22Rv1 (cell line): ENCODE measurements at regions not wholly inside any gene's neighbourhood (a gene's known extent, or its start where the extent isn't known, plus 50 kb on each side); places are given as distances from the start of the nearest gene placed in this dataset.

Source experiments
- ZFX ChIP-seq: fragments of 450-650 bp; IDR thresholded peaks from 2 replicates; pipeline ENCODE4 v1.6.1; 2017; ENCODE audit warnings: antibody characterized with exemption, borderline replicate concordance
- TF ChIP-seq, protein P1 (sequence below): fragments of 450-650 bp; IDR thresholded peaks from 2 replicates; pipeline ENCODE4 v1.5.1; 2017; ENCODE audit warnings: mild to moderate bottlenecking

DNA sequence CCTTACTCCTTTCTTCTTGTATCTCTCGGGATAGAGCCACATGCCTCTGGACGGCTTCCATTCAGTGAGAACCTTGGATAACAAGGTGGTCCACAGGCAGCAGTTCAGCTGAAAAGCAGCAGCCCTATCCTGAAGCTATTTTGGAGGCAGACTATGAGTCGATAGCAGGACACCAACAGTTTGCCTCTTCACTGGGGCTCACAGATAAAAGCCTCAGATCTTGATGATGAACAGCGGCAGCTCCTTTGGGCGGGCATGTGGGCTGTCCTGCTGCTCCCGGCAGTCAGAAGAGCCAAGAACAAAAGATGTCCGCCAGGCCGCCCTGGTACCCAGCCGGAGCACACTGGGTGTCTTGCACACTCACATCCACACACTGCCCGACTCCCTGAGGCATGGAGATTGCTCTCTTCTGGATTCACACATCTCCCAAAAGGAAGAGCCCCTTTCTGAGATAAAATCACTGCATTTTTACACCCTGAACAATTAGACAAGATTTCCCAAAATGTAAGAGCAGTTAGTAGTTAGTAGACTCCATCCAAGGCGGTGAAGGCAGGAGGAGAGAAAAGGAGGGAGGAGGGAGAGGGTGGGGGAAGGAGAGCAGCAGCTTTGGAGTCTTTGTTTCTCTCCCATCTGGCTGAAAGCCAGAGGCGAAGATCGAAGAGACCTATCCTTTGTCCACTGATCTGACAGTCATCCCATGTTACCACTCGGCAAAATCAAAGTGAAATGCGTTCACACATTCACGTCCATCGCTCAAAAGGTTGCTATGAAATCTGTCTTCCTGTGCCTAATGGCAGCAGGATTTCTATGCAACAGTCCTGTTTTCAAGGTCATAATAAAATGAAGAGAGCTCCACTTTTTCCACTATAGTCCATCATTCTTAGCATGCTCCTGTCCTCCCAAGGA is 90.1 kb upstream of the KLF7 start:
- TF ChIP-seq, protein P1, sequence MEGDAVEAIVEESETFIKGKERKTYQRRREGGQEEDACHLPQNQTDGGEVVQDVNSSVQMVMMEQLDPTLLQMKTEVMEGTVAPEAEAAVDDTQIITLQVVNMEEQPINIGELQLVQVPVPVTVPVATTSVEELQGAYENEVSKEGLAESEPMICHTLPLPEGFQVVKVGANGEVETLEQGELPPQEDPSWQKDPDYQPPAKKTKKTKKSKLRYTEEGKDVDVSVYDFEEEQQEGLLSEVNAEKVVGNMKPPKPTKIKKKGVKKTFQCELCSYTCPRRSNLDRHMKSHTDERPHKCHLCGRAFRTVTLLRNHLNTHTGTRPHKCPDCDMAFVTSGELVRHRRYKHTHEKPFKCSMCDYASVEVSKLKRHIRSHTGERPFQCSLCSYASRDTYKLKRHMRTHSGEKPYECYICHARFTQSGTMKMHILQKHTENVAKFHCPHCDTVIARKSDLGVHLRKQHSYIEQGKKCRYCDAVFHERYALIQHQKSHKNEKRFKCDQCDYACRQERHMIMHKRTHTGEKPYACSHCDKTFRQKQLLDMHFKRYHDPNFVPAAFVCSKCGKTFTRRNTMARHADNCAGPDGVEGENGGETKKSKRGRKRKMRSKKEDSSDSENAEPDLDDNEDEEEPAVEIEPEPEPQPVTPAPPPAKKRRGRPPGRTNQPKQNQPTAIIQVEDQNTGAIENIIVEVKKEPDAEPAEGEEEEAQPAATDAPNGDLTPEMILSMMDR: no peak
- no peak for TF ChIP-seq ZFX
